A673 (cell line): ENCODE measurements at regions not wholly inside any gene's neighbourhood (a gene's known extent, or its start where the extent isn't known, plus 50 kb on each side); places are given as distances from the start of the nearest gene placed in this dataset.

Source experiments
- CTCF ChIP-seq: fragments of 300-800, 200-600 bp; sonication (generic); conservative IDR thresholded peaks from 2 replicates; pipeline ENCODE4 v1.5.1; 2017; ENCODE audit warnings: low read depth, mild to moderate bottlenecking, antibody characterized with exemption, low read length, moderate library complexity, mixed read lengths
- EZH2 ChIP-seq: fragments of 200-600 bp; sonication (generic); IDR thresholded peaks from 2 replicates; pipeline ENCODE4 v1.6.1; 2017; ENCODE audit warnings: borderline replicate concordance, low read depth, mild to moderate bottlenecking, mixed read lengths, antibody characterized with exemption, low read length; ENCODE audit not compliant: poor library complexity, severe bottlenecking

GRCh38 chr21:23593582-23593981 lies 2013.7 kb downstream of the MRPL39 start:
- TF ChIP-seq CTCF (no peak), EZH2 (no peak)
